RCC 7860 (cell line): ENCODE measurements at regions not wholly inside any gene's neighbourhood (a gene's known extent, or its start where the extent isn't known, plus 50 kb on each side); places are given as distances from the start of the nearest gene placed in this dataset.

Source experiments
- DNase-seq: peaks from one replicate; pipeline ENCODE4 v3.0.0-alpha.2; 2015; ENCODE audit warnings: low spot score
- FAIRE-seq: peaks from 2 replicates; lab custom pipeline; 2012; peaks lifted over from hg19 to GRCh38; lab: Jason Lieb, UNC

GRCh38 chr13:40389081-40389641 is 277.3 kb downstream of the FOXO1 start:
- DNase-seq (no peak), FAIRE-seq (no peak)

- no peak for DNase-seq
- no peak for FAIRE-seq
These were observed 276.0 kb downstream of the FOXO1 start for GRCh38 chr13:40390401-40390916.

GRCh38 chr13:40391788-40392187 is 274.7 kb downstream of the FOXO1 start:
- DNase-seq (no peak), FAIRE-seq (no peak)

DNA sequence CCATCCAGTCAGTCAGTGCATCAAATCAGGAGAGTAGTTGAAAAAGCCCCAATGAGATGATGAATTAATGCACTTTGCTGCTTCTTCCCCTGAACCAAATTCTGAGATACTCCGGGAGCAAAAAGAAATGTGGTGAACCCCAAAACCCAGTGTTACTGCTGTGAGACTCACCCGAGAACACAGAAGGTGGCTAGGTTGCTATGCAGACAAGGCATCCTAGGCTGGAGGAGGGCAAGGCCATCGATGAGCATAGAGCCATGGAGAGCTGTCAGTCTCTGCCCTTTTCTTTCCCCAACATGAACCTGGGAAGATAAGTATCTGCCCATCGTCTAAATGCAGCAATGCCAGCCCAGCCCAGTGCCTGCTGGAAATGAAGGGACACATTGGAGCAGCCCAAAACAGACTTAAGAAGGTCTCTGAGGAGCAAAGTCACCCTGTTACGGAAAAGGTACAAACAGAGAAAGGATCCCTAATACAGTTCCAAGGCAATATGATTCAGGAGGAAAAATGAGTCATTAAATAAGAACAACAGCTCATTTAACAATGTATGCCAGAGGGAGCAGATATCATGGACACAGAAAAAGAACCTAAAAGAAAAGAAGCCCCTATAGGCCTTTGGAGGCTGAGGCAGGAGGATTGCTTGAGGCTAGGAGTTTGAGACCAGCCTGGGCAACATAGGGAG is 272.0 kb downstream of the FOXO1 start:
- no peak for DNase-seq

GRCh38 chr13:40398065-40398464 is 268.4 kb downstream of the FOXO1 start:
- DNase-seq (no peak), FAIRE-seq (no peak)

More for the DNA sequence above, 272.0 kb downstream of the FOXO1 start:
- no peak for FAIRE-seq

DNA sequence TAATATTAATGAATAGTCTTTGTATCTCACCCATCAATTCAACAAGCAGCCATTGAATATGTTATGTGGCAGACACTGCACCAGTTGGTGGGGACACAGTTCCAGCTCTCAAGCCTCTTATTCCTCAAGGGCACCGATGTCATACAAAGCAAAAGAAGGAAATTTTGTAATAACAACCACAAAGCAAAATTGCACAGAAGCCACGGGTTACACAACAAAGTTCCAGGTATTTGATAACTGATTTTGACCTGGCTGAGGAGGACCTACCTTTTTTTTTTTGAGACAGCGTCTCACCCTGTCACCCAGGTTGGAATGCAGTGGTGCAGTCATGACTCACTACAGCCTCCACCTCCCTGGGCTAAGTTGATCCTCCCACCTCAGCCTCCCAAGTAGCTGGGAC is 266.7 kb downstream of the FOXO1 start:
- FAIRE-seq = no peak
- DNase-seq = no peak

DNA sequence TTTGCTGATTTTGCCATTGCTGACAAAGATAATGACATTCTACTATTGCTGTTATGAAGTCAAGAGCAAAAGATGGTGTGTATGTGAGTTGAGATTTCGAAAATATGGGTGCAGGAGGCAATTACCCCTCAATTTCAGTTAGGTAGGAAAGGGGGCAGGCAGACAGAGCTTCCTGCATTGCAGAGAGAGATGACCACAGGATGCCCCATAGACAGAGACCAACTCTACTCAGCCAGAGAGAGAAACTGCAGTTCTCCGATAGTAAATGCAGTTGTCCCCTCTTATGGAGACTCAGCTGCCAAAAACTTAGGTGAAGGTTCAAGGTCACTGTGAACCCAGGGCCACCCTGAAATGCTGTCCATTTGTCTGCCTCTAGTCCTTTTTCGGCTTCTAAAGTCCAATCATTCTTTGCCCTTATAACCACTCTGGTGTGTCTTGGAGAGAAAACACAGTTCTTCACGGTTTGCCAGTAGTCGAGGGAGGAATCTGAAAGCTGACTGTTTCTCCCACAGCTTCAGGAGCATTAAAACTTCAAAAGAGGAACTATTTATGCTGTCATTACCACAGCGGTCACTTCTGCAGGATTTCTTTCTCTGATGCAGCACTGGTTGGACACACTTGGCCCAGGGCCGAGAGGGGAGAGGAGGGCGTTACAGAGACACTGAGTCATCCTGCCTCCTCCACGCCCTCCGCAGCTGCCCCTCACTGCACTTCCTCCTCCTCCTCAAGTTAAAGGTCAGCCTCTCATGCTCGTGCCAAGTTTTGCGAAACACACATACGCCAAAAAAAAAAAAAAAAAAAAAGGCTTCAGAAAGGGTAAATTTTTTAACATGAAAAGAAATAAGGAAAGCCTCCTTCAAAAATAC is 264.3 kb downstream of the FOXO1 start:
- peak; percentile 93 for DNase-seq
- FAIRE-seq = peak; percentile 81

- FAIRE-seq = no peak
- DNase-seq = peak; percentile 51
These were observed 263.5 kb downstream of the FOXO1 start for GRCh38 chr13:40402931-40403431.

- DNase-seq (no peak), FAIRE-seq (no peak)
These were observed 262.8 kb downstream of the FOXO1 start for GRCh38 chr13:40403509-40404241.

DNA sequence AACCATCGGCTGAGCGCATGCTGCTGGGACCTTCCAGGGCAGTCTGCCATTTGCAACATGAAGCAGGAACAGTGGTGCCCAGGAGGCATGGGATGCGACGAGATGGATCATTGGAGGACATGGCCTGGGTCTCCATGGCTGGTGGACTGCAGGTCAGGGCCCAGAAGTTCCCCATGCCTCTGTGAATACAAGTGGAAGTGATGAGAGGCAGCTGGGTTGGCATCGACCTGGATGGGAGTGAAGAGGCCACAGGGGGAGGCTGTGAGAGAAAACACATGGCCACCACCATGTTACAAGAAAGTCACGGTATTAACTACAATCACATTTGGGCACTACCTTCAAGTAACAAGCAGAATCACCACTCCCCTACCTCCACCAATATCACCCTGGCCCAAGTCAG is 262.0 kb downstream of the FOXO1 start:
- DNase-seq = no peak
- no peak for FAIRE-seq

- FAIRE-seq = no peak
- no peak for DNase-seq
These were observed 261.3 kb downstream of the FOXO1 start for GRCh38 chr13:40404967-40405716.

DNA sequence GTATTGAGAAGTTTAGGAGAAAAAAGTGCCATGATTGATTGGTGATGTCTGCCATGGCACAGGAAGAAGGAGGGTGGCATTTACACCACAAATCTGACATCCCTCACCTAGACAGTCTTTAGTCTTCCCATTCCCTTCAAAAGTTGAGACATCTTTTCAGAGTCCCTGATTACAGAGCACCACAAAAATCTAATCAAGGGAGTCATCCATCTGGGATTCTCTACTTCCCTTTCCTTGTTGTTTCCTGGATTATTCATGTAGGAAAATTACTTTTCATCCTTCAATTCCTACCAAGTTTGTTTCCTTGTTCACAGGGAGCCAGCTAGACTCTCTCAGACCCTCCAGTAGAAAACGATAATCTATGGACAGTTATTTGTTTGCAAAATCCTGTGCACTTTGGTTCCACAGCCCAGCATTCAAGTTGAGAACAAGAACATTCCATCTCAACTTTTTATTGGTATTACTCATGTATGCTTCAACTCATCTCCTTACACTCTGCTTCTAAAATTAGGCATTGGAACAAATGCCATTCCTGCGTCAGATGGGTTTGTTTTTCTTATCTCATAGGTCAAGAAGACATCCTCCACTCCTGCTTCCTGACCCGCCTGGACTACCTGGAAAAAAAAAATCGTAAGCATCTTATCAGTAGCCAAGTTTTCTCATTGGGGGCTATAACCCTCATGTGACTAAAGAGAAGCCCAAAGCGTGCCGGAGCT is 259.9 kb downstream of the FOXO1 start:
- FAIRE-seq = no peak

GRCh38 chr13:40407567-40407966 is 258.9 kb downstream of the FOXO1 start:
- FAIRE-seq (no peak), DNase-seq (no peak)

More for the DNA sequence above, 259.9 kb downstream of the FOXO1 start:
- DNase-seq = peak; percentile 44

DNA sequence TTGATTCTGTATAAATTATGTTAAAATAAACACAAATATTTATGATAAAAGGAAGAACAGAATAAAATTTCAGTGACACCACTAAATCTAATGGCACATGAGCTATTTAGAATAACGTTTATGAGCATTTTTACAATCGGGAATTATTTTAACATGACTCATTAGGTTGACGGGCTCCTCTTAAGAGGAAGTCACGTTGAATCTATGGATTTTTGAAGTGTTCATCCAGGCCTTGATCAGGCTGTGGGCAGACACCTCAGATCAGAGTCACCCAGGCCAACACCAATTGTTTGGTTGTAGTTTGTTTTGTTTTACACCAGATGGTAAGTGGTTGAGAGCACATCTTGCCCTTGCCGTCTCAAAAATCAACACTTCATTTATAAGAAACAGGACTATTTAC is 257.8 kb downstream of the FOXO1 start:
- DNase-seq (peak; percentile 20), FAIRE-seq (no peak)

DNA sequence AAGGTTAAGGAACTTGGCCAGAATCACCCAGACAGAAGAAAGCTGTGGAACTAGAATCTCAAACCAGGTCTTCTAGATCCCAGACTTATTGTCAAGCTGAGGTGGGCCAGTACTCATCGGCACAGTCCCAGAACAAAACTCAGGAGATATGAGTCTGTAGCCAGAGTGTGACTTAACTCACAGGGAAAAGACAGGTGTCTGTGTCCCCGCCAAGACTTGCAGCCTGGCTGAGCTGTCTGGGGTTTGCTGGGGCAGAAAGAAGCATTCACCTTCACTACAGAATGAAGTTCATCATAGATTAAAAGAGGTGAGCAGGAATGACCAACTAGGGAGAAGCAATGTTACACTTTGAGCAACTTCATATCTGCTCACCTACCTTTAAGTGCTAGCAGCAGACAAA is 257.2 kb downstream of the FOXO1 start:
- FAIRE-seq (no peak), DNase-seq (no peak)

GRCh38 chr13:40410315-40410714 is 256.1 kb downstream of the FOXO1 start:
- DNase-seq (no peak), FAIRE-seq (no peak)

- no peak for FAIRE-seq
- no peak for DNase-seq
These were observed 246.2 kb downstream of the FOXO1 start for GRCh38 chr13:40420160-40420740.

DNA sequence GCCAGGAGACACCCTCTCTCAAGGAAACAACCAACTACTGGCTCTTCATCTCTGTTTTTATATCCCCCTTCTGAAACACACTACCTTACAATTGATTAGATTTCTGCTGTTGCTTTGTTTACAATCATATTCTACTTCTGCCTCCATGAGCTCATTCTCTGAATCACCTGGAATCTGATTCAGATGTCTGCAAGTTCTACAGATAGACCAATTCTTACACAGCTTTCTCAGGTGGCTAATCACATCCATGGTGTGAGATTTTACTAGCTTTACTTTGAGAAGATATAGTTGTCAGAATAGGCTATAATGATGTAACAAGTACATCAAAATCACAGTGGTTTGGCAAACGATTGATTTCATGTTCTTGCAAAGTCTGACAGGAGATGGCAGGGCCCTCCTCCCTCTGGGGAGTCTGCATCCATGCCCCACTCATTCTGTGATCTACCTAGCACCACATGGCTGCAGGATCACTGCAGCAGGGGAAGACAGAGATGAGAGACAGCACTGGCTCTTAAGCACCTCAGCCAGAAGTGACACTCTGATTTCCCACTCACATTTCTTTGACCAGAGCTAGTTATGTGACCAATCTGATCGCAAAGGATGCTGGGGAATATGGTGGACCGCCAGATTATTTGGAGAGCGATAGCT is 243.7 kb downstream of the FOXO1 start:
- DNase-seq (no peak), FAIRE-seq (no peak)

- FAIRE-seq (no peak), DNase-seq (no peak)
These were observed 238.1 kb downstream of the FOXO1 start for GRCh38 chr13:40428354-40428753.
